ENCODE measurements at regions not wholly inside any gene's neighbourhood (a gene's known extent, or its start where the extent isn't known, plus 50 kb on each side); places are given as distances from the start of the nearest gene placed in this dataset.

DNA sequence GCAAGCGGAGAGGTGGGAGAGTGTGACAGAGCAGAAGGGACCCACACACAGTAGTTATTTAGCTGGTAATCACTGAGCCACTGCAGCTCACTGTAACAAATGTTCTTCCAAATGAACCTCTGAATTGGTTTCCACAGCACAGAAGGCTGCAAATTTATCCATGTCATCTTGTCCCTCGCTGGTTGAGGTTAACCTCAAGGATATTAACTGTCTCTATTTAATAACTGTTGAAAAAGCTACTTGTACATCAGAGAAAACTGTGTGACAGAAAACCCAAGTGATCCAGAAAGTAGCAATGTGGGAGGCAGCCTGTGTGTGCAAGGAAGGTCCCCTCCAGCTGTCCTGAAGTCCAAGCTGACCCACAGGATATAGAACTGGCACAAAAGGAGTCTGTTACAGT is 153.6 kb downstream of the DSEL start:
- TF ChIP-seq, protein P1, sequence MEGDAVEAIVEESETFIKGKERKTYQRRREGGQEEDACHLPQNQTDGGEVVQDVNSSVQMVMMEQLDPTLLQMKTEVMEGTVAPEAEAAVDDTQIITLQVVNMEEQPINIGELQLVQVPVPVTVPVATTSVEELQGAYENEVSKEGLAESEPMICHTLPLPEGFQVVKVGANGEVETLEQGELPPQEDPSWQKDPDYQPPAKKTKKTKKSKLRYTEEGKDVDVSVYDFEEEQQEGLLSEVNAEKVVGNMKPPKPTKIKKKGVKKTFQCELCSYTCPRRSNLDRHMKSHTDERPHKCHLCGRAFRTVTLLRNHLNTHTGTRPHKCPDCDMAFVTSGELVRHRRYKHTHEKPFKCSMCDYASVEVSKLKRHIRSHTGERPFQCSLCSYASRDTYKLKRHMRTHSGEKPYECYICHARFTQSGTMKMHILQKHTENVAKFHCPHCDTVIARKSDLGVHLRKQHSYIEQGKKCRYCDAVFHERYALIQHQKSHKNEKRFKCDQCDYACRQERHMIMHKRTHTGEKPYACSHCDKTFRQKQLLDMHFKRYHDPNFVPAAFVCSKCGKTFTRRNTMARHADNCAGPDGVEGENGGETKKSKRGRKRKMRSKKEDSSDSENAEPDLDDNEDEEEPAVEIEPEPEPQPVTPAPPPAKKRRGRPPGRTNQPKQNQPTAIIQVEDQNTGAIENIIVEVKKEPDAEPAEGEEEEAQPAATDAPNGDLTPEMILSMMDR (conservative IDR thresholded peaks at IDR 0.05 in 1 of 2, IDR thresholded peaks at IDR 0.05 in 1 of 2; ENCODE audit: extremely low read depth in 1 of 2, insufficient read depth in 1 of 2, low read depth in 1 of 2, low read length in 2 of 2): no peak
- no peak for TF ChIP-seq EZH2 (IDR thresholded peaks at IDR 0.05; ENCODE audit: borderline replicate concordance, low read length)

Measured in mammary epithelial cell (primary cell).